ENCODE measurements at regions not wholly inside any gene's neighbourhood (a gene's known extent, or its start where the extent isn't known, plus 50 kb on each side); places are given as distances from the start of the nearest gene placed in this dataset.
"Not testable (repeated sequence)": the region's sequence is repeated elsewhere in the genome, so short reads cannot be mapped to it uniquely, and the experiment has no call there.

DNA sequence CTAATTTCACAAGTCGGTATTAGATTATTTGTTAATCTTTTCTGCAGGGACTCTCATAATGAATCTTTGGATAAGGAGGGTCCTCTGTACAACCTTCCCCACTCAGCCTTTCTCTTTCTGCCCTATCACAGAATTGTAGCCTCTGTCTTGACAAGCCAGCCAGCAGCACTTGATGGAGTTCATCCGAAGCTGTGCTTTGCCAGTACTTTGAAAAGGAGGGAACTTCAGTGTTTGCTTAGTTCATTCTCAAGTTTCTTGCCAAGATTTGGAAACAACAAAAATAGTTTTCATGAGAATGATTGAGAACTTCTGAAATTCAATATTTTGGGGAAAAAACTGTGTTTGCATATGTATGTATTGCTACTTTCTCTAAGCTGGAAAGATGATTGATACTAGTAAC lies 69.3 kb upstream of the HMGB1 start:
- Mint-ChIP-seq H3K27me3 (ENCODE audit: low read depth) (no peaks in the 10 kb centered on the region), H3K4me1 (ENCODE audit: low read depth) (no peaks in the 10 kb centered on the region), H3K9me3 (ENCODE audit: low read depth) (no peaks in the 10 kb centered on the region), H3K36me3 (ENCODE audit: low read depth) (no peaks in the 10 kb centered on the region), H3K4me3 (ENCODE audit: unreplicated experiment) (no peak overlapping the region), H3K27ac (ENCODE audit: unreplicated experiment) (no peak overlapping the region)
- TF ChIP-seq, protein P1, sequence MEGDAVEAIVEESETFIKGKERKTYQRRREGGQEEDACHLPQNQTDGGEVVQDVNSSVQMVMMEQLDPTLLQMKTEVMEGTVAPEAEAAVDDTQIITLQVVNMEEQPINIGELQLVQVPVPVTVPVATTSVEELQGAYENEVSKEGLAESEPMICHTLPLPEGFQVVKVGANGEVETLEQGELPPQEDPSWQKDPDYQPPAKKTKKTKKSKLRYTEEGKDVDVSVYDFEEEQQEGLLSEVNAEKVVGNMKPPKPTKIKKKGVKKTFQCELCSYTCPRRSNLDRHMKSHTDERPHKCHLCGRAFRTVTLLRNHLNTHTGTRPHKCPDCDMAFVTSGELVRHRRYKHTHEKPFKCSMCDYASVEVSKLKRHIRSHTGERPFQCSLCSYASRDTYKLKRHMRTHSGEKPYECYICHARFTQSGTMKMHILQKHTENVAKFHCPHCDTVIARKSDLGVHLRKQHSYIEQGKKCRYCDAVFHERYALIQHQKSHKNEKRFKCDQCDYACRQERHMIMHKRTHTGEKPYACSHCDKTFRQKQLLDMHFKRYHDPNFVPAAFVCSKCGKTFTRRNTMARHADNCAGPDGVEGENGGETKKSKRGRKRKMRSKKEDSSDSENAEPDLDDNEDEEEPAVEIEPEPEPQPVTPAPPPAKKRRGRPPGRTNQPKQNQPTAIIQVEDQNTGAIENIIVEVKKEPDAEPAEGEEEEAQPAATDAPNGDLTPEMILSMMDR (IDR thresholded peaks at IDR 0.05) = no peak
- DNase-seq (ENCODE audit: low spot score) = no peak

DNA sequence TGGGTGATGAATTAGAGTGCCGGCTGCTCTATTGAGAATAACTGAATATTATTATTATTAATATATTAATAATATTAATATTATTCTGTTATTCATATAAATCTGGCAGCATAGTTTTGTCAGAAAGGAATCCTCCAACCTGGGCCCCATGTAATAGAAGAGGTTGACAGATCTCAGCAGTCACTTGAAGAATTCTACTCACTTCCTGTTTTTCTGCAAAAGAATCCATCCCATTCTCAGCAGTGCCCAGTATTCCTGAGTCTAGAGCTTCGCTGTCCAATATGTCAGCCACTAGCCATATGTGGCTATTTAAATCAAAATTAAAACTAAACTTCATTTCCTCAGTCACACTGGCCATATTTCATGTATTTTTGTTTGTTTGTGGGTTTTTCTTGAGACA lies 72.4 kb upstream of the USPL1 start:
- TF ChIP-seq, protein P1 (IDR thresholded peaks at IDR 0.05) = no peak
- Mint-ChIP-seq H3K4me3 (ENCODE audit: unreplicated experiment) (no peak overlapping the region), H3K36me3 (ENCODE audit: low read depth) (peaks cover 3% of the 10 kb centered on the region), H3K27me3 (ENCODE audit: low read depth) (no peaks in the 10 kb centered on the region), H3K27ac (ENCODE audit: unreplicated experiment) (no peak overlapping the region), H3K9me3 (ENCODE audit: low read depth) (no peaks in the 10 kb centered on the region), H3K4me1 (ENCODE audit: low read depth) (no peaks in the 10 kb centered on the region)
- DNase-seq (ENCODE audit: low spot score) = no peak

DNA sequence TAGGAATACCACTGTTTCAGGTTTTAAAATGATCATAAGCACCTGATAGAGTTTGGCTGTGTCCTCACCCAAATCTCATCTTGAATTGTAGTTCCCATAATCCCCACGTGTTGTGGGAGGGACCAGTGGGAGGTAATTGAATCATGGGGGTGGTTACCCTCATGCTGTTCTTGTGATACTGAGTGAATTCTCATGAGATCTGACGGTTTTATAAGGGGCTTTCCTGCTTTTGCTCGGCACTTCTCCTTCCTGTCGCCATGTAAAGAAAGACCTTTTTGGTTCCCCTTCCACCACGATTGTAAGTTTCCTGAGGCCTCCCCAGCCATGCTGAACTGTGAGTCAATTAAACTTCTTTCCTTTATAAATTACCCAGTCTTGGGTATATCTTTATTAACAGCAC lies 69.7 kb upstream of the USPL1 start:
- H3K27me3 Mint-ChIP-seq (ENCODE audit: low read depth); H3K4me3 Mint-ChIP-seq (ENCODE audit: unreplicated experiment); H3K9me3 Mint-ChIP-seq (ENCODE audit: low read depth); H3K36me3 Mint-ChIP-seq (ENCODE audit: low read depth); H3K27ac Mint-ChIP-seq (ENCODE audit: unreplicated experiment); H3K4me1 Mint-ChIP-seq (ENCODE audit: low read depth); DNase-seq (ENCODE audit: low spot score): not testable (repeated sequence)

DNA sequence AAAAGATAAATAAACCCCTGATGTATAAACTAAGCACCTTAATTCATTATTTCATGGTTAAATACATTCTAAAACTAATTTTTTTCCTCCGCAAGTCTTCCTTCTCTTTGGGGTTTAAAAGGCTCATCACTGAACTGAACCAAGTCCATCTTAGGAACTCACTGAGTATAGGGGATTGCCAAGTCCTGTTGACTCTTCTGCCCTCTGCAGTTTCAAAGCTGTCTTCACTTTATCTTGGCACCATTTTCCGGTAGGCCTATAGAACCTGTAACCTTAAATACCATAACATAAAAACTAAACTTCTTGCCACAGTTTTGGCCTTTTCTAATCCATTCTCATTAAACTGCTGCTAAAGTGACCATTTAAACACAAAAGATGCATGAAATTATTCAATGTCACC lies 66.5 kb upstream of the USPL1 start:
- no peak for DNase-seq (ENCODE audit: low spot score)
- TF ChIP-seq, protein P1 (IDR thresholded peaks at IDR 0.05) = peak; percentile 61
- Mint-ChIP-seq H3K36me3 (ENCODE audit: low read depth) (no peaks in the 10 kb centered on the region), H3K27me3 (ENCODE audit: low read depth) (no peaks in the 10 kb centered on the region), H3K9me3 (ENCODE audit: low read depth) (no peaks in the 10 kb centered on the region), H3K27ac (ENCODE audit: unreplicated experiment) (no peak overlapping the region), H3K4me1 (ENCODE audit: low read depth) (peaks cover 7% of the 10 kb centered on the region), H3K4me3 (ENCODE audit: unreplicated experiment) (no peak overlapping the region)

DNA sequence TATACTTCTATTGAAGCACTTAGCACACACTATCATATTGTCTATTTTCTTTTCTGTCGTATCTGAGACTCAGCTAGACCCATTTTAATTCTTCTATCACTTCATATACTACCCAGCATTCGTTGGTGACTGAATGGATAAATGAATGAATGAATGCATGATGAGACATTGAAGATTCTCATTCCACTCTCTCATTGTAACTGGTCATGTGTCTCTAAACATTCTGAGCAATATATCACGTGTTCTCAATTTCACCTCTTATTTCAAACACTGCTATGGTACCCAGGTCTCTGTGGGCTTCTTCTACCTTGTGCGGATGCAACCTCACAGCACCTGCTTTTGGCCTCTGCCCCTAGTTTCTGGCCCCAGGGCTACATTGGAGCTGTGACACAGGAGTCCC lies 65.2 kb upstream of the USPL1 start:
- no peaks in the 10 kb centered on the region for H3K27me3 Mint-ChIP-seq (ENCODE audit: low read depth)
- TF ChIP-seq, protein P1 (IDR thresholded peaks at IDR 0.05) = no peak
- H3K4me3 Mint-ChIP-seq (ENCODE audit: unreplicated experiment) = no peak overlapping the region
- peaks cover 7% of the 10 kb centered on the region for H3K4me1 Mint-ChIP-seq (ENCODE audit: low read depth)
- no peaks in the 10 kb centered on the region for H3K36me3 Mint-ChIP-seq (ENCODE audit: low read depth)
- no peak overlapping the region for H3K27ac Mint-ChIP-seq (ENCODE audit: unreplicated experiment)
- no peak for DNase-seq (ENCODE audit: low spot score)
- H3K9me3 Mint-ChIP-seq (ENCODE audit: low read depth) = no peaks in the 10 kb centered on the region

DNA sequence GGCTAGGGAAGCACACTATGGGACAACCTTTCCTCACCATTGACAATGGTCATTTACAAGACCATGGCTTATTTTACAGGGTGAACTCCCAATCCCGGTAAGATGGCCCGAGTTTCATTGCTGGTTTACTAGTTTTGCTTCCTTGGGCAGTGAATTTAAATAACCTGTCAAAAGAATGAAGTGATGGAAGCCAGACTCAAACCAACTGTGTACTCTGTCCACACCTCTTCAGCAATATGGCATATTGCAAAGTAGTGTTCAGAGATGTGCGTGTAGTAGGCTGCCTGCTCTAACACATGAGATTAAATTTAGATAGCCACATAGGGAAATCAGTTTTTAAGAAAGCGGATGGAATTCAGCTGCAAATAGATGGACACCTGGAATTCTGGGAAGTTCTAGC lies 58.4 kb upstream of the USPL1 start:
- TF ChIP-seq, protein P1 (IDR thresholded peaks at IDR 0.05) = no peak
- Mint-ChIP-seq H3K36me3 (ENCODE audit: low read depth) (no peaks in the 10 kb centered on the region), H3K4me1 (ENCODE audit: low read depth) (peaks cover 3% of the 10 kb centered on the region), H3K9me3 (ENCODE audit: low read depth) (no peaks in the 10 kb centered on the region), H3K4me3 (ENCODE audit: unreplicated experiment) (no peak overlapping the region), H3K27me3 (ENCODE audit: low read depth) (no peaks in the 10 kb centered on the region), H3K27ac (ENCODE audit: unreplicated experiment) (no peak overlapping the region)
- DNase-seq (ENCODE audit: low spot score) = no peak
